Suprapubic skin (tissue), 4 donors: ENCODE measurements at regions not wholly inside any gene's neighbourhood (a gene's known extent, or its start where the extent isn't known, plus 50 kb on each side); places are given as distances from the start of the nearest gene placed in this dataset.

Source experiments
- DNase-seq, 2 donors: peaks; one replicate each; pipeline ENCODE4 v3.0.0-alpha.2; 2019; ENCODE audit warnings: low spot score in 2 of 2
- H3K27ac ChIP-seq: fragments of 200-600 bp; sonication (generic); one replicate; pipeline ENCODE4 v1.5.1; 2019
- H3K27me3 ChIP-seq: fragments of 200-600 bp; sonication (generic); one replicate; pipeline ENCODE4 v1.5.1; 2019
- H3K36me3 ChIP-seq: fragments of 200-600 bp; sonication (generic); one replicate; pipeline ENCODE4 v1.5.1; 2019
- H3K4me1 ChIP-seq: fragments of 200-600 bp; sonication (generic); one replicate; pipeline ENCODE4 v1.5.1; 2019
- H3K4me3 ChIP-seq: fragments of 200-600 bp; sonication (generic); one replicate; pipeline ENCODE4 v1.5.1; 2019; ENCODE audit warnings: mild to moderate bottlenecking
- H3K9me3 ChIP-seq: fragments of 200-600 bp; sonication (generic); one replicate; pipeline ENCODE4 v1.5.1; 2019
- EP300 ChIP-seq: sonication (generic); formaldehyde crosslinking; IDR thresholded peaks from one replicate; pipeline ENCODE4 v1.6.1; 2017; ENCODE audit warnings: antibody characterized with exemption
- POLR2A ChIP-seq, 2 donors: fragments of 450-650 bp; IDR thresholded peaks; one replicate each; pipeline ENCODE4 v1.6.1; 2017; ENCODE audit warnings: antibody characterized with exemption in 2 of 2, mild to moderate bottlenecking in 2 of 2, moderate library complexity in 2 of 2
- POLR2AphosphoS5 ChIP-seq, 3 donors: sonication (generic); formaldehyde crosslinking; IDR thresholded peaks; one replicate each; pipeline ENCODE4 v1.6.1; 2017; ENCODE audit warnings: antibody characterized with exemption in 3 of 3
- WGBS: methylation state at CpG from one replicate; pipeline ENCODE4 v1.1.5; 2018; 5-methylcytosine and 5-hydroxymethylcytosine counted together
- TF ChIP-seq, protein P1 (sequence below), 2 donors: fragments of 200-600 bp in 1 of 2; fragments of 450-650 bp in 1 of 2; sonication (generic) in 1 of 2; IDR thresholded peaks; one replicate each; pipeline ENCODE4 v1.5.1; 2016 to 2019; ENCODE audit warnings: antibody characterized with exemption in 2 of 2, mild to moderate bottlenecking in 1 of 2, moderate library complexity in 1 of 2

DNA sequence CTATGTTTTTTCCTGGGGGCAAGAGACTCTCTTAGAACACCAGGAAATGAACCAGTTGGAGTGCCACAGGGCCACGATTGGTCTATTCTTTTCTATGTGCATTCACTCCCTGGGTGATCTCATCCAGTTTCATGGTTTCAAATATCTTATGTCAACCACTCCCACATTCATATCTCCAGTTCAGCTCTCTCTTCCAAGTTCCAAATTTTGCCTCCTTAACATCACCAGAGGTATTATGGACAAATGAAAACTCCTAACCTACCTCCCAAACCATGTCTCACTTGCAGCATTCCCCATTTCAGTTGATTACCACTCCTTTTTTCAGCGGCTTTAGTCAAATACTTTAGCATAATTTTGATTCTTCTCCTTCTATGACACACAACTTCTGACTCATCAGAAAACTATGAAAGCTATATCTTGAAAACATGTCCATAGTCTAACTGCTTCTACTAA lies 203.1 kb upstream of the SEMA6D start:
- no peaks in the 10 kb centered on the region for H3K9me3 ChIP-seq
- 30% methylated on average over 2 of the region's 2 CpGs for WGBS
- H3K36me3 ChIP-seq, result no peaks in the 10 kb centered on the region
- TF ChIP-seq POLR2AphosphoS5 (IDR thresholded peaks at IDR 0.05) (no peak), POLR2A (IDR thresholded peaks at IDR 0.05) (no peak), EP300 (no peak)
- H3K27ac ChIP-seq, result no peak overlapping the region
- H3K27me3 ChIP-seq, result no peaks in the 10 kb centered on the region
- DNase-seq, result no peak
- no peaks in the 10 kb centered on the region for H3K4me1 ChIP-seq
- no peak overlapping the region for H3K4me3 ChIP-seq

DNA sequence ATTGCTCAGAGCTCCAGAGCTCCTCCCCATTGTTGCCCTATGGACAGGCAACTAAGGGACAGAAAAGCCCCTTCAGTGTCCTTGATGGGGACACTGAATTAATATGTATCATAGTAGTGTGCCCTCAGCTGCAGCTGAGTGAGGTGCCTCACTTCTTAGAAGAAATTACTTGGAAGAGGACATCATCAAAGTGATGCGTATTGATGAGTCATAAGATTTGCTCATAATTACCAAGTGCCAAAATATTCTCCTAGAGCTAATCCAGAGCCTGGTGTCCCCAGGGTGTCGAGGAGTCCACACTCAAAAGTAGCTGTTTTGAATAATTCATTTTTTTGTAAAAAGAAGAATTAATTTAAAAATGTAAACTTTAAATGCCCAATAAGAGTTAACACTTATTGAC lies 200.7 kb upstream of the SEMA6D start:
- no peaks in the 10 kb centered on the region for H3K36me3 ChIP-seq
- TF ChIP-seq POLR2AphosphoS5 (IDR thresholded peaks at IDR 0.05), result no peak
- TF ChIP-seq, protein P1, sequence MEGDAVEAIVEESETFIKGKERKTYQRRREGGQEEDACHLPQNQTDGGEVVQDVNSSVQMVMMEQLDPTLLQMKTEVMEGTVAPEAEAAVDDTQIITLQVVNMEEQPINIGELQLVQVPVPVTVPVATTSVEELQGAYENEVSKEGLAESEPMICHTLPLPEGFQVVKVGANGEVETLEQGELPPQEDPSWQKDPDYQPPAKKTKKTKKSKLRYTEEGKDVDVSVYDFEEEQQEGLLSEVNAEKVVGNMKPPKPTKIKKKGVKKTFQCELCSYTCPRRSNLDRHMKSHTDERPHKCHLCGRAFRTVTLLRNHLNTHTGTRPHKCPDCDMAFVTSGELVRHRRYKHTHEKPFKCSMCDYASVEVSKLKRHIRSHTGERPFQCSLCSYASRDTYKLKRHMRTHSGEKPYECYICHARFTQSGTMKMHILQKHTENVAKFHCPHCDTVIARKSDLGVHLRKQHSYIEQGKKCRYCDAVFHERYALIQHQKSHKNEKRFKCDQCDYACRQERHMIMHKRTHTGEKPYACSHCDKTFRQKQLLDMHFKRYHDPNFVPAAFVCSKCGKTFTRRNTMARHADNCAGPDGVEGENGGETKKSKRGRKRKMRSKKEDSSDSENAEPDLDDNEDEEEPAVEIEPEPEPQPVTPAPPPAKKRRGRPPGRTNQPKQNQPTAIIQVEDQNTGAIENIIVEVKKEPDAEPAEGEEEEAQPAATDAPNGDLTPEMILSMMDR (IDR thresholded peaks at IDR 0.05), result no peak
- TF ChIP-seq POLR2A (IDR thresholded peaks at IDR 0.05), result no peak
- TF ChIP-seq EP300, result no peak
- H3K4me3 ChIP-seq, result no peak overlapping the region
- H3K9me3 ChIP-seq, result no peaks in the 10 kb centered on the region
- DNase-seq, result no peak
- no peaks in the 10 kb centered on the region for H3K4me1 ChIP-seq
- WGBS, result 48% methylated on average over 2 of the region's 2 CpGs
- no peak overlapping the region for H3K27ac ChIP-seq
- no peaks in the 10 kb centered on the region for H3K27me3 ChIP-seq

DNA sequence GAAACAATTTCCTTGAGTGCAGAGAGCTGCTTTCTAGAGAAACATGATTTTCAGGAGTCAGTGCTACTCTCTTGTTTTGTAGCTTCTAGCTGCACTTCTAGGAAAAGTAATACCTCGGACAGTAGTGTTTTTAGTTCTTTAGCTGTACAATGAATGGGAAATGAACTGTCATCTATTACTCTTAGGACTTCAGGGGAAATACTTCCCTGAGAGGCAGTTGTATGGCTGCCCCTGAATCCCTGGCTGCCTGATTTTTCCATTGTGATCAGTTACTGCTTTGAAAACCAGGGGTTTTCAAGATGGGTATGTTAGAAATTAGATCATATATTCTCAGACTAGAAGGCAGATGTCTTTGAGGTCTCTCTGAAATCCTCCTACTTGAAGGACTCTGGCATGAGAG lies 200.3 kb upstream of the SEMA6D start:
- 32% methylated on average over 1 of the region's 1 CpG for WGBS
- H3K27ac ChIP-seq, result no peak overlapping the region
- H3K27me3 ChIP-seq, result no peaks in the 10 kb centered on the region
- DNase-seq, result no peak
- TF ChIP-seq POLR2AphosphoS5 (IDR thresholded peaks at IDR 0.05) (no peak), EP300 (no peak), POLR2A (IDR thresholded peaks at IDR 0.05) (no peak)
- TF ChIP-seq, protein P1 (IDR thresholded peaks at IDR 0.05), result no peak
- no peaks in the 10 kb centered on the region for H3K4me1 ChIP-seq
- H3K4me3 ChIP-seq, result no peak overlapping the region
- H3K9me3 ChIP-seq, result no peaks in the 10 kb centered on the region
- no peaks in the 10 kb centered on the region for H3K36me3 ChIP-seq

DNA sequence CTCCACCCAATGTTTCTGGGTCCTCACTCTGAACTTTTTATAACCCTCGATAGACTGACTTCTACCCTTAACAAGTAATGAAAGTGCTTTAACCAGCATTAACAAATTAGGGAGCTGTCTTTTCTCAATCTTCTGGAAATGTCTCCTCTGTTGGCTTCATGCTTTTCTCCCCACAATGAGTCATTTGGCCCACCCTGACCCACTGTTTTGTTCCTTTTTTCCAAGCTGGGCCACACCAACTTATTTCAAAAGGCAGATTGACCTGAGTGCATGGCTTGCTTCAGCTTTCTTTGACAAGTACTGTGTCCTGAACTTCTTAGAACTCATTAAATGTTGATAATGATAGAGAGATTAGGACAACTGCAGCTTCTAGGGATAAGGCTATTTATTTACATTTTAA lies 199.6 kb upstream of the SEMA6D start:
- no peak for DNase-seq
- WGBS, result 50% methylated on average over 1 of the region's 1 CpG
- H3K4me3 ChIP-seq, result no peak overlapping the region
- H3K9me3 ChIP-seq, result no peaks in the 10 kb centered on the region
- TF ChIP-seq, protein P1 (IDR thresholded peaks at IDR 0.05), result no peak
- TF ChIP-seq EP300 (no peak), POLR2A (IDR thresholded peaks at IDR 0.05) (no peak), POLR2AphosphoS5 (IDR thresholded peaks at IDR 0.05) (no peak)
- no peaks in the 10 kb centered on the region for H3K4me1 ChIP-seq
- no peaks in the 10 kb centered on the region for H3K27me3 ChIP-seq
- no peaks in the 10 kb centered on the region for H3K36me3 ChIP-seq
- H3K27ac ChIP-seq, result no peak overlapping the region

DNA sequence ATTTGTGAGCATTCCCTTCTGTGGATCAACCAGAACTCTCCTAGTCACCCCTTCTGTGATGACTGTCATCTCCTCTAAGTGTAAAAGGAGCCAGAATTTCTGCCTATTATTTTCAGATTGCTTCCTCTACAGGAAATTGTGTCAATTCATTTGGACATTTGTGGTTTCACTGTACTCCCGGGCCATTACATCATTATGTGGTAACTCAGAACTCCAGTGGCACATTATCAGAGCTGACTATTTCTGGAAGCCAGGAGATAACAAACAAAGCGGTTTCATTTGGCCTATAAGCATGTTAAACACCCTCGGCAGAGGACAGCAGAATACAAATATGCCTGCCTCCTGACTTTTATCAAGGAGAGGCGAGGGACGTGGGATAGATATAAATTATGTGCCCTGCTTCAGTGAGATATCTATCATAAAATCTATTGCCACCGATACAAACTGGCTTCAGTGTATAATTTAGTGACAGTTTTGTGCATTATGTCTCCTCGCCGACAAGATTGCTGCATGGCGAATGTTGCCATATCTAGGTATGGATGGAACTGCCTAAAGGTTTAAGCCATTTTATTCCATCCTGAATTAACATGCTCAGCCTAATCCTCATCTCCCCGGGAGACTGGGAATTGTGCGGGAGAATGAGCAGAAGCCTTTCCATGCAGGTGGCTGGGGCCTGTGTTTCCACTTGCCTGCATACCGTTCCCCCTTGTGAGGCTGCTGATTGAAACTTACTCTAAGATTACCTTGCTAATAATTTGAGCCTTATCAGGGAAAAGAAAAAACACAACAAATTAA lies 193.4 kb upstream of the SEMA6D start:
- H3K27me3 ChIP-seq, result no peaks in the 10 kb centered on the region
- H3K4me1 ChIP-seq, result no peaks in the 10 kb centered on the region
- no peak for TF ChIP-seq POLR2A (IDR thresholded peaks at IDR 0.05)
- no peak for TF ChIP-seq POLR2AphosphoS5 (IDR thresholded peaks at IDR 0.05)
- TF ChIP-seq EP300, result no peak
- TF ChIP-seq, protein P1 (IDR thresholded peaks at IDR 0.05), result no peak
- H3K27ac ChIP-seq, result no peak overlapping the region
- H3K4me3 ChIP-seq, result no peak overlapping the region
- no peaks in the 10 kb centered on the region for H3K9me3 ChIP-seq
- WGBS, result 71% methylated on average over 12 of the region's 12 CpGs
- H3K36me3 ChIP-seq, result no peaks in the 10 kb centered on the region
- DNase-seq, result no peak
